HepG2 (cell line): ENCODE measurements at regions not wholly inside any gene's neighbourhood (a gene's known extent, or its start where the extent isn't known, plus 50 kb on each side); places are given as distances from the start of the nearest gene placed in this dataset.

ENCODE experiments used
- ATAC-seq: fragments of 200-7000 bp; cut with Tn5 transposase; 3 replicates; pipeline ENCODE4 v1.9.1; 2020; ENCODE audit warnings: mild to moderate bottlenecking, moderate library complexity
- BruUV-seq: library from RNA; stranded (reverse); fragments of 400-500 nt; replicated peaks from 2 replicates; lab custom pipeline; 2021; lab: Mats Ljungman, UMichigan
- CTCF ChIA-PET: fragments of 300-600 bp; formaldehyde crosslinking; extraction: SDS; loops from one replicate; lab custom pipeline; 2021; ENCODE audit warnings: low total read pairs, inconsistent platforms, low intra/inter-chr PET ratio; lab: Yijun Ruan, JAX
- POLR2A ChIA-PET: fragments of 350-600 bp; sonication (Branson Sonifier 250); formaldehyde crosslinking; loops from one replicate; lab custom pipeline; 2020; ENCODE audit warnings: antibody characterized with exemption, inconsistent platforms; lab: Yijun Ruan, JAX
- DNase-seq: peaks from one replicate; pipeline ENCODE4 v3.0.0-alpha.2; 2015; ENCODE audit warnings: low spot score
- FAIRE-seq: peaks from 3 replicates; lab custom pipeline; 2011; peaks lifted over from hg19 to GRCh38; lab: Jason Lieb, UNC
- H2AFZ ChIP-seq: one replicate; pipeline ENCODE4 v1.6.1; 2011; ENCODE audit warnings: low read length, inconsistent platforms
- H3K27ac ChIP-seq: fragments of 300-600 bp; 3 replicates; pipeline ENCODE4 v1.8.0; 2011; ENCODE audit warnings: mixed run types, mild to moderate bottlenecking, mixed read lengths, low read length, inconsistent platforms; ENCODE audit not compliant: insufficient read depth; ENCODE audit errors: extremely low read length
- H3K27me3 ChIP-seq, 2 experiments: fragments of 200-600 bp in 1 of 2; 2 replicates in 1 of 2; 3 replicates in 1 of 2; pipeline versions ENCODE4 v1.6.0 to v1.8.0; 2011; ENCODE audit warnings: low read length in 2 of 2, mild to moderate bottlenecking in 2 of 2, moderate library complexity in 2 of 2, inconsistent platforms in 1 of 2; ENCODE audit not compliant: insufficient read depth in 2 of 2, control insufficient read depth in 1 of 2
- H3K36me3 ChIP-seq, 2 experiments: fragments of 200-600 bp in 1 of 2; replicated peaks in 1 of 2; 2 replicates in 1 of 2; 3 replicates in 1 of 2; pipeline versions ENCODE4 v1.5.1 to v1.8.0; 2011; ENCODE audit warnings: low read length in 2 of 2, inconsistent platforms in 1 of 2; ENCODE audit not compliant: insufficient read depth in 2 of 2, control insufficient read depth in 1 of 2
- H3K4me1 ChIP-seq: 2 replicates; pipeline ENCODE4 v1.5.1; 2012; ENCODE audit warnings: low read length, inconsistent platforms; ENCODE audit not compliant: insufficient read depth
- H3K4me2 ChIP-seq: 2 replicates; pipeline ENCODE4 v1.6.0; 2011; ENCODE audit warnings: low read depth, low read length, inconsistent platforms
- H3K4me3 ChIP-seq, 3 experiments: fragments of 200-600 bp in 1 of 3; sonication (generic), shearing (Covaris generic) in 1 of 3; replicated peaks in 1 of 3; 2 replicates each; pipeline ENCODE4 v1.5.1; 2011 to 2016; ENCODE audit warnings: low read length in 3 of 3, inconsistent platforms in 2 of 3, low read depth in 2 of 3, mild to moderate bottlenecking in 2 of 3, control low read depth in 1 of 3, mixed read lengths in 1 of 3; ENCODE audit not compliant: insufficient read depth in 1 of 3
- H3K79me2 ChIP-seq: one replicate; pipeline ENCODE4 v1.6.1; 2011; ENCODE audit warnings: low read length, inconsistent platforms; ENCODE audit not compliant: insufficient read depth
- H3K9ac ChIP-seq: 2 replicates; pipeline ENCODE4 v1.6.0; 2011; ENCODE audit warnings: mild to moderate bottlenecking, low read depth, low read length, inconsistent platforms; ENCODE audit not compliant: insufficient read depth
- H3K9me3 ChIP-seq: 2 replicates; pipeline ENCODE4 v1.5.1; 2012; ENCODE audit warnings: mild to moderate bottlenecking, low read length
- H4K20me1 ChIP-seq: 2 replicates; pipeline ENCODE4 v1.6.0; 2011; ENCODE audit warnings: inconsistent platforms, mild to moderate bottlenecking, low read length, moderate library complexity; ENCODE audit not compliant: insufficient read depth
- NR2C2 ChIP-seq: sonication (generic); formaldehyde crosslinking; IDR thresholded peaks from 2 replicates; pipeline ENCODE4 v1.4.0; 2020; ENCODE audit warnings: missing genetic modification reagents, mild to moderate bottlenecking, moderate library complexity, borderline replicate concordance
- WIZ ChIP-seq: sonication (generic); formaldehyde crosslinking; IDR thresholded peaks from 2 replicates; pipeline ENCODE4 v1.5.1; 2020; ENCODE audit warnings: mild to moderate bottlenecking, missing genetic modification reagents
- ZFP62 ChIP-seq: sonication (generic); formaldehyde crosslinking; IDR thresholded peaks from 2 replicates; pipeline ENCODE4 v1.4.0; 2020; ENCODE audit warnings: missing genetic modification reagents
- ZFY ChIP-seq: sonication (generic); formaldehyde crosslinking; IDR thresholded peaks from 2 replicates; pipeline ENCODE4 v1.4.0; 2020; ENCODE audit warnings: missing genetic modification reagents
- ZNF225 ChIP-seq: sonication (generic); formaldehyde crosslinking; IDR thresholded peaks from 2 replicates; pipeline ENCODE4 v1.4.0; 2020; ENCODE audit warnings: mild to moderate bottlenecking, missing genetic modification reagents
- ZNF407 ChIP-seq: sonication (generic); formaldehyde crosslinking; IDR thresholded peaks from one replicate; pipeline ENCODE4 v1.5.1; 2020; ENCODE audit warnings: mild to moderate bottlenecking, missing genetic modification reagents; ENCODE audit errors: not compliant biosample characterization
- in situ Hi-C: cut with HindIII; loops from 2 replicates; pipeline ENCODE4 v1.10.0; 2017; ENCODE audit warnings: low pct_unique_long_range_greater_than_20kb; ENCODE audit not compliant: extremely low pct_ligation_motif_present
- intact Hi-C: fragments of 100-400 bp; cut with micrococcal nuclease; formaldehyde crosslinking; loops from one replicate; pipeline ENCODE4 v1.10.0; 2022; ENCODE audit not compliant: unreplicated experiment
- TF ChIP-seq, protein P1 (sequence below): sonication (generic); formaldehyde crosslinking; IDR thresholded peaks from 2 replicates; pipeline ENCODE4 v1.5.1; 2020; ENCODE audit warnings: mild to moderate bottlenecking, missing genetic modification reagents
- TF ChIP-seq, protein P2 (sequence below): sonication (generic); formaldehyde crosslinking; IDR thresholded peaks from 2 replicates; pipeline ENCODE4 v1.4.0; 2020; ENCODE audit warnings: missing genetic modification reagents, borderline replicate concordance

DNA sequence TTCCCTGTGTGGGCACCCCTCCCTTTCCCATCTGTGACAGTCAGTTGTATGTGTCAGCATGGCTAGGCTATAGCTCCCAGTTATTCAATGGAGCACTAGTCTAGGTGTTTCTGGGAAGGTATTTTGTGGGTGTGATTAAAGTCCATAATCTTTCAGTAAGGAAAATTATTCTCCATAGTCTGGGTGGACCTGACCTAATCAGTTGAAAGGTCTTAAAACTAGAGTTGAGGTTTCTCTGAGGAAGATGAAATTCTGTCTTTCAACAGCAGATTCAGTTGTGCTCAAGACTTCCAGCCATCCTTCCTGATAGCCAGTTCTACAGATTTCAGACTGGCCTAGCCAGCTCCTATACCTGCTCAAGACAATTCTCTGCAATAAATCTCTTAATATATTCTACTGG is 284.6 kb upstream of the PROK2 start:
- no TSS peak for BruUV-seq
- no peak for FAIRE-seq
- POLR2A ChIA-PET: no interaction called here

More for the DNA sequence above, 284.6 kb upstream of the PROK2 start:
- intact Hi-C loops (no loop called here), in situ Hi-C loops (no loop called here)
- CTCF ChIA-PET: no interaction called here
- Histone ChIP-seq H3K36me3 (no peaks in the 10 kb centered on the region), H3K4me2 (no peak overlapping the region), H3K4me3 (no peak overlapping the region), H2AFZ (no peak overlapping the region), H3K27me3 (peaks cover 0 to 4% of the 10 kb centered on the region in 2 experiments; a peak in 1 of 5 replicates), H3K9ac (no peak overlapping the region), H3K4me1 (no peaks in the 10 kb centered on the region), H4K20me1 (no peaks in the 10 kb centered on the region), H3K9me3 (no peaks in the 10 kb centered on the region), H3K79me2 (no peaks in the 10 kb centered on the region), H3K27ac (no peak overlapping the region)
- TF ChIP-seq ZFP62 (CRISPR knock-in tag): no peak
- TF ChIP-seq, protein P1, sequence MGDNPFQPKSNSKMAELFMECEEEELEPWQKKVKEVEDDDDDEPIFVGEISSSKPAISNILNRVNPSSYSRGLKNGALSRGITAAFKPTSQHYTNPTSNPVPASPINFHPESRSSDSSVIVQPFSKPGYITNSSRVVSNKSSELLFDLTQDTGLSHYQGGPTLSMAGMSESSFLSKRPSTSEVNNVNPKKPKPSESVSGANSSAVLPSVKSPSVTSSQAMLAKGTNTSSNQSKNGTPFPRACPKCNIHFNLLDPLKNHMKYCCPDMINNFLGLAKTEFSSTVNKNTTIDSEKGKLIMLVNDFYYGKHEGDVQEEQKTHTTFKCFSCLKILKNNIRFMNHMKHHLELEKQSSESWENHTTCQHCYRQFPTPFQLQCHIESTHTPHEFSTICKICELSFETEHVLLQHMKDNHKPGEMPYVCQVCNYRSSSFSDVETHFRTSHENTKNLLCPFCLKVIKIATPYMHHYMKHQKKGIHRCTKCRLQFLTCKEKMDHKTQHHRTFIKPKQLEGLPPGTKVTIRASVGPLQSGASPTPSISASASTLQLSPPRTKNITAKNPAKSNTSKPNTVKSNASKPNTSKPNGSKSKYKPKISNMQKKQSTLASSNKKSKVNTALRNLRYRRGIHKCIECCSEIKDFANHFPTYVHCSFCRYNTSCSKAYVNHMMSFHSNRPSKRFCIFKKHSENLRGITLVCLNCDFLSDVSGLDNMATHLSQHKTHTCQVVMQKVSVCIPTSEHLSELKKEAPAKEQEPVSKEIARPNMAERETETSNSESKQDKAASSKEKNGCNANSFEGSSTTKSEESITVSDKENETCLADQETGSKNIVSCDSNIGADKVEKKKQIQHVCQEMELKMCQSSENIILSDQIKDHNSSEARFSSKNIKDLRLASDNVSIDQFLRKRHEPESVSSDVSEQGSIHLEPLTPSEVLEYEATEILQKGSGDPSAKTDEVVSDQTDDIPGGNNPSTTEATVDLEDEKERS (CRISPR knock-in tag): no peak
- TF ChIP-seq NR2C2 (CRISPR knock-in tag): no peak
- TF ChIP-seq WIZ (CRISPR knock-in tag): no peak
- TF ChIP-seq ZNF407 (CRISPR knock-in tag): no peak
- no peak for TF ChIP-seq ZFY (CRISPR knock-in tag)
- TF ChIP-seq, protein P2, sequence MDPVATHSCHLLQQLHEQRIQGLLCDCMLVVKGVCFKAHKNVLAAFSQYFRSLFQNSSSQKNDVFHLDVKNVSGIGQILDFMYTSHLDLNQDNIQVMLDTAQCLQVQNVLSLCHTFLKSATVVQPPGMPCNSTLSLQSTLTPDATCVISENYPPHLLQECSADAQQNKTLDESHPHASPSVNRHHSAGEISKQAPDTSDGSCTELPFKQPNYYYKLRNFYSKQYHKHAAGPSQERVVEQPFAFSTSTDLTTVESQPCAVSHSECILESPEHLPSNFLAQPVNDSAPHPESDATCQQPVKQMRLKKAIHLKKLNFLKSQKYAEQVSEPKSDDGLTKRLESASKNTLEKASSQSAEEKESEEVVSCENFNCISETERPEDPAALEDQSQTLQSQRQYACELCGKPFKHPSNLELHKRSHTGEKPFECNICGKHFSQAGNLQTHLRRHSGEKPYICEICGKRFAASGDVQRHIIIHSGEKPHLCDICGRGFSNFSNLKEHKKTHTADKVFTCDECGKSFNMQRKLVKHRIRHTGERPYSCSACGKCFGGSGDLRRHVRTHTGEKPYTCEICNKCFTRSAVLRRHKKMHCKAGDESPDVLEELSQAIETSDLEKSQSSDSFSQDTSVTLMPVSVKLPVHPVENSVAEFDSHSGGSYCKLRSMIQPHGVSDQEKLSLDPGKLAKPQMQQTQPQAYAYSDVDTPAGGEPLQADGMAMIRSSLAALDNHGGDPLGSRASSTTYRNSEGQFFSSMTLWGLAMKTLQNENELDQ (CRISPR knock-in tag): no peak
- no peak for TF ChIP-seq ZNF225 (CRISPR knock-in tag)
- DNase-seq (no peak), ATAC-seq (no peak)
